Activated T-helper 2 cell treated with anti-CD3 and anti-CD28 coated beads, Interferon-gamma antibody, Interleukin-2, Interleukin-4, amounts not matched to agents 10 μg/mL and 5 μg/mL and 100 μg/mL, durations not matched to agents 14 hours and 24 hours and 36 hours (primary cell): ENCODE measurements at regions not wholly inside any gene's neighbourhood (a gene's known extent, or its start where the extent isn't known, plus 50 kb on each side); places are given as distances from the start of the nearest gene placed in this dataset.
"Not testable (repeated sequence)": the region's sequence is repeated elsewhere in the genome, so short reads cannot be mapped to it uniquely, and the experiment has no call there.

Source experiments
- DNase-seq: peaks from one replicate; pipeline ENCODE4 v3.0.0; 2021; ENCODE audit warnings: low spot score
- H3K27ac Mint-ChIP-seq: one replicate; pipeline ENCODE4 v1.8.0; 2021; ENCODE audit warnings: mixed read lengths
- H3K27me3 Mint-ChIP-seq: one replicate; pipeline ENCODE4 v1.8.0; 2021; ENCODE audit warnings: low read depth, mixed read lengths
- H3K36me3 Mint-ChIP-seq: one replicate; pipeline ENCODE4 v1.8.0; 2021; ENCODE audit warnings: low read depth, mixed read lengths
- H3K4me1 Mint-ChIP-seq: one replicate; pipeline ENCODE4 v1.8.0; 2021; ENCODE audit warnings: low read depth, mixed read lengths
- H3K4me3 Mint-ChIP-seq: one replicate; pipeline ENCODE4 v1.8.0; 2021; ENCODE audit warnings: low read depth, mild to moderate bottlenecking, moderate library complexity, mixed read lengths
- H3K9me3 Mint-ChIP-seq: one replicate; pipeline ENCODE4 v1.8.0; 2021; ENCODE audit warnings: mixed read lengths
- intact Hi-C: fragments of 100-400 bp; cut with micrococcal nuclease; formaldehyde crosslinking; loops from one replicate; pipeline ENCODE4 v1.15.1; 2023

DNA sequence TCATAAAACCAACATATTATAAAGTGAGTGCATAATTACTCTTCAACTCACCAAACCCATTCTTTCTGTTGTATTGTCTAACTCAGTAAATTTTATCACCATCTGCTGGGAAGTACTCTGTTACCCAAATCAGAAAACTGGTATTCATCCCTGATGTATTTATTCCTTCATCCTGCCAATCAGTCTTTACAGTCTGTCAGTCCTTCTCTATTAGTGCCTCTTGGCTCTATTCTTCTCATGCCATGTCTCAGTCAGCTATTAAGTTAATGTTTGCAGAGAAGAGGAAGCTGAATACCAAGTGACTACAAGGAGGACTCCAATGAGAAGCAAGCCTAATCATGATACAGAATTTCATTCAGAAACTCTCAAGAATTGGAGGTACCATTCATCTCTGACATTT is 631.2 kb downstream of the CPS1 start:
- H3K4me3 Mint-ChIP-seq = no peak overlapping the region
- intact Hi-C loops = no loop called here

DNA sequence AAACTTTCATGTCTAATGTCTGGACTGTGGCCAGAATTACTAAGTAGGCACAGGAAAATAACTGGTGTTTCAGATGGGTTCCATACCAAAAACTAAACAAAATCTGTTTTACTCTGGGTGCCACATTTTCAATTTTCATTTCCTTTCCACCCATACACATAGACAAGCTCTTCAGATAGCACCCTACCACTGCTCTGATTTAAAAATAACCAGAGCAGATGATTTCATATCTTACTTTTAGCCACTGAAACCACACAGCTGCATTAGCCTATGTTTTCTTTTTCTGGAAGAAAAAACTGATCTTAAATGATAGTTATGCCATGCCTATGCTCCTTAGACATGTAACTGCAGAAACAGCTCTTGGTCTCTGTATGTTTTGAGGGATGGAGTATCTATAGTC is 647.6 kb downstream of the CPS1 start:
- Mint-ChIP-seq H3K36me3 (no peaks in the 10 kb centered on the region), H3K9me3 (no peaks in the 10 kb centered on the region), H3K27ac (no peak overlapping the region), H3K4me1 (no peaks in the 10 kb centered on the region), H3K4me3 (no peak overlapping the region), H3K27me3 (no peaks in the 10 kb centered on the region)
- intact Hi-C loops = no loop called here
- no peak for DNase-seq

More for the DNA sequence above, 631.2 kb downstream of the CPS1 start:
- Mint-ChIP-seq H3K27ac (no peak overlapping the region), H3K27me3 (no peaks in the 10 kb centered on the region), H3K9me3 (no peaks in the 10 kb centered on the region), H3K4me1 (no peaks in the 10 kb centered on the region), H3K36me3 (no peaks in the 10 kb centered on the region)
- DNase-seq = no peak

DNA sequence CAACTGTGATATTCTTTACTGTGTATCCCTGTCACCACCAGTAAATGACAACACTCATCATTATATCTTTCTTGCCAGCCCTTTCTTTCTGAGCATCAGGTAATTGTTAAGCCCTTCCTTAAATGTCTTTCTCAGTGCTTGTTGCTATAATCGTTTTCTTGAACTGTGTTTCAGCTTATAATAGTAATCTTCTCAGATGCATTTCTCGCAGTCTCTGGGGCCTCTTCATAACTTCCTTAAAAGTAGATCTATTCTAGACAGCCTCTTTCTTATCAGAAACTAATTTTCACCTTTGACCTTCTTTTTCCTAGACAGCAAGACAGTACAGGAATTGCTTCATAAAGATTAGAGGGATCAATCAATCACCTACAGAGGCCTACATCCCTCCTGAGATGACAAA is 648.1 kb downstream of the CPS1 start:
- no peak for DNase-seq
- Mint-ChIP-seq H3K27ac (no peak overlapping the region), H3K27me3 (no peaks in the 10 kb centered on the region), H3K4me3 (no peak overlapping the region), H3K36me3 (no peaks in the 10 kb centered on the region), H3K9me3 (no peaks in the 10 kb centered on the region), H3K4me1 (no peaks in the 10 kb centered on the region)
- intact Hi-C loops = no loop called here

DNA sequence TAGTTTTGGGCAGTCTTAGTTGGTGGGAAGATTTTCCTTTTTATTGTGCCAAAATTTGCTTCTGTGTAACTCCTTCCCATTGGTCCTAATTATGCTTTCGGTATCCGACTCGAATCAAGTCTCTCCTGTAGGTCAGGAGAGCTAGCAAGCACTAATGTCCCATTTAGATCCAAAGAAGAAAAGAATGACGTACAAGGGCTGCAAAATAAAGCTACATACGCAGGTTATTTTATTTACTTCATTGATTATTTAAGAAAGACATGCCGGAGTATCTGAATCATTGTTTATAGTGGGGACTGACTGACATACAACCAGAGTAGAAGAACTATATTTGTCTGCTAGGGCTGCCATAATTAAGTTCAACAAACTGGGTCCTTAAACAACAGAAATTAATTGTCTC is 648.5 kb downstream of the CPS1 start:
- no peak for DNase-seq
- Mint-ChIP-seq H3K4me3 (no peak overlapping the region), H3K36me3 (no peaks in the 10 kb centered on the region), H3K27me3 (no peaks in the 10 kb centered on the region), H3K27ac (no peak overlapping the region), H3K9me3 (no peaks in the 10 kb centered on the region), H3K4me1 (no peaks in the 10 kb centered on the region)
- intact Hi-C loops = no loop called here

DNA sequence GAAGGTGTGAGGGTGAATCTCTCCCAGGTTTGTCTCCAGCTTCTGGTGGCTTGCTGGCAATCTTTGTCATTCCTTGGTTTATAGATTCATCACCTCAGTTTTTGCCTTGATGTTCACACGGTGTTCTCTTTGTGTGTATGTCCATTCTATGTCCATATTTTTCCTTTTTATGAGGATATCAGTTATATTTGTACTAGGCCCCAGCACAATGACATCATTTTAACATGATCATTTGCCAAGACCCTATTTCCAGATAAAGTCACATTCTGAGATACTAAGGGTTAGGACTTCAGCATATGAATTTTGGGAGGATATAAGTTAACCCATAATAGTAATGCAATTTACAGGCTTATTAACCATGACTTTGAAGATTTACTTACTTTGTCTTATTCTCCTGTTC is 649.0 kb downstream of the CPS1 start:
- intact Hi-C loops = no loop called here
- Mint-ChIP-seq H3K9me3 (no peaks in the 10 kb centered on the region), H3K27ac (no peak overlapping the region), H3K4me1 (no peaks in the 10 kb centered on the region), H3K36me3 (no peaks in the 10 kb centered on the region), H3K4me3 (no peak overlapping the region), H3K27me3 (no peaks in the 10 kb centered on the region)
- no peak for DNase-seq

DNA sequence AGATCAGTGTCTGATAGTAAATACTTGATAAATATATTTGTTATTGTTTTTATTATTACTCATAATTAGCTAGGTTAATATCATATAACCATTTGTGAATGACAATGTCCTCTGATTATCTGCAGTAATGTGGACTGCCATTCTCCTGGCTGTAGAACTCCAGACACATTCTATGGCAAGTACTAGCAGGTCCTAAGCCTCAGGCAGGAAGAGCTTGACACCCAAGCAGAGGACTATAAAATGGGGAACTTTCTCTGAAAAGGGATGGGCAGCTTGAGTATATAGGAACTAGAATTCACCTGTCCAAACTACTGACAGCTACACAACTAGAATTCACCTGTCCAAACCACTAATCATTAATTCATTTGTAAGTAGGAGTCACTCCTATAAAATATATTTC is 649.4 kb downstream of the CPS1 start:
- intact Hi-C loops = no loop called here
- DNase-seq = no peak
- Mint-ChIP-seq H3K27me3 (no peaks in the 10 kb centered on the region), H3K27ac (no peak overlapping the region), H3K36me3 (no peaks in the 10 kb centered on the region), H3K4me3 (no peak overlapping the region), H3K9me3 (no peaks in the 10 kb centered on the region), H3K4me1 (no peaks in the 10 kb centered on the region)

DNA sequence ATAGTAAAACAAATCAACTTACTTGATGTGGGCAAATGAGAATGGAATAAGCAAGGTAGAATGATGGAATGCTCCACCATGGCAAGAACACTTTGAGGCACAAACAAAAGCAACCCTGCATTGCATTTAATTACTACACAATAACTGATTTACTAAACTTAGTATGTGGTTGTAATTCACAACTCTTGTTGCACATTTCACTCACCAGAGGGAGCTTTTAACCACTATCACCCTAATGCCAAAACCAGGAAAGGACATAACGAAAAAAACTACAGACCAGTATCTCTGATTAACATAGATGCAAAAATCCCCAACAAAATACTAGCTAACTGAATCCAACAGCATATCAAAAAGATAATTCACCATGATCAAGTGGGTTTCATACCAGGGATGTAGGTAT is 659.8 kb downstream of the CPS1 start:
- no peak overlapping the region for H3K4me3 Mint-ChIP-seq
- H3K27ac Mint-ChIP-seq = no peak overlapping the region
- peaks cover 23% of the 10 kb centered on the region for H3K9me3 Mint-ChIP-seq
- intact Hi-C loops = no loop called here
- no peak for DNase-seq
- H3K27me3 Mint-ChIP-seq = no peaks in the 10 kb centered on the region
- no peaks in the 10 kb centered on the region for H3K36me3 Mint-ChIP-seq
- H3K4me1 Mint-ChIP-seq = no peaks in the 10 kb centered on the region

DNA sequence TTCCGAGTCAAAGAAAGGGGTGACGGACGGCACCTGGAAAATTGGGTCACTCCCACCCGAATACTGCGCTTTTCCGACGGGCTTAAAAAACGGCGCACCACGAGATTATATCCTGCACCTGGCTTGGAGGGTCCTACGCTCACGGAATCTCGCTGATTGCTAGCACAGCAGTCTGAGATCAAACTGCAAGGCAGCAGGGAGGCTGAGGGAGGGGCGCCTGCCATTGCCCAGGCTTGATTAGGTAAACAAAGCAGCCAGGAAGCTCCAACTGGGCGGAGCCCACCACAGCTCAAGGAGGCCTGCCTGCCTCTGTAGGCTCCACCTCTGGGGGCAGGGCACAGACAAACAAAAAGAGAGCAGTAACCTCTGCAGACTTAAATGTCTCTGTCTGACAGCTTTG is 663.1 kb downstream of the CPS1 start:
- H3K36me3 Mint-ChIP-seq, intact Hi-C loops, DNase-seq, H3K4me1 Mint-ChIP-seq, H3K27ac Mint-ChIP-seq, H3K27me3 Mint-ChIP-seq, H3K4me3 Mint-ChIP-seq: not testable (repeated sequence)
- H3K9me3 Mint-ChIP-seq = peaks cover 23% of the 10 kb centered on the region

DNA sequence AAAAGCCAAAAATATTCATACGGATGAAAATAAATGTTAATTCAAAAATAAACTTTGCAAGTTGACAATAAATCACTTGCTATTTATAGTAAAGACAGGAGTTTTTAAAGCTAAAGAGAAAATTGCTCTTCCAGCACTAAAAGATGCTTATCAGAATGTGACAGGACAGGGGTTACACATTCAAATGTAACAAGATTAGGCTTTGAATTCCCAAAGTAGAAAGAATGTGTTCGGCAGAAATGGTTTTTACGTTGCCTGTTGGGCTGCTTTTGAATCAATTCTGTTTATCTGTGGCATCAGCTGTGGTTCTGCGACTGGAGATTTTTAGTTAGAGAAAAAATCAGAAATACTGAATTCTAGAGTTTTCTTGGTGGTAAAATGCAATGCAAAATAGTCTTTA is 669.4 kb downstream of the CPS1 start:
- H3K27ac Mint-ChIP-seq = no peak overlapping the region
- no peak for DNase-seq
- intact Hi-C loops = no loop called here
- H3K27me3 Mint-ChIP-seq = no peaks in the 10 kb centered on the region
- no peaks in the 10 kb centered on the region for H3K36me3 Mint-ChIP-seq
- H3K9me3 Mint-ChIP-seq = peaks cover 1% of the 10 kb centered on the region
- H3K4me1 Mint-ChIP-seq = no peaks in the 10 kb centered on the region
- H3K4me3 Mint-ChIP-seq = no peak overlapping the region

DNA sequence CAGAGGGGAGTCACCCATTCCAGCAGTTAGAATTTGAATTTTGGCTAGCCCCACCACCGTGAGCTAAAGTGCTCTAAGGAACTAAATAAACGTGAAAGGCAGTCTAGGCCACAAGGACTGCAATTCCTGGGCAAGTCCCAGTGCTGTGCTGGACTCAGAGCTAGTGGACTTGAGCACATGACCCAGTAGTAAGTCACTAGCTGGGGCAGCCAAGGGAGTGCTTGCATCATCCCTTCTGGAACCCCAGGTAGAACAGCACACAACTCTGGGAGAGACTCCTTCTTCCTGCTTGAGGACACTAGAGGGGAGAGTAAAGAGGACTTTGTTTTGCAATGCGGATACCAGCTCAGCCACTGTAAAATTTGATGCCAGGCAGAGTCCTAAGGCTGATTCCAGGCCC is 672.2 kb downstream of the CPS1 start:
- intact Hi-C loops = no loop called here
- no peaks in the 10 kb centered on the region for H3K4me1 Mint-ChIP-seq
- H3K9me3 Mint-ChIP-seq = peaks cover 3% of the 10 kb centered on the region
- no peak overlapping the region for H3K27ac Mint-ChIP-seq
- no peak overlapping the region for H3K4me3 Mint-ChIP-seq
- H3K36me3 Mint-ChIP-seq = no peaks in the 10 kb centered on the region
- no peaks in the 10 kb centered on the region for H3K27me3 Mint-ChIP-seq
- DNase-seq = no peak

DNA sequence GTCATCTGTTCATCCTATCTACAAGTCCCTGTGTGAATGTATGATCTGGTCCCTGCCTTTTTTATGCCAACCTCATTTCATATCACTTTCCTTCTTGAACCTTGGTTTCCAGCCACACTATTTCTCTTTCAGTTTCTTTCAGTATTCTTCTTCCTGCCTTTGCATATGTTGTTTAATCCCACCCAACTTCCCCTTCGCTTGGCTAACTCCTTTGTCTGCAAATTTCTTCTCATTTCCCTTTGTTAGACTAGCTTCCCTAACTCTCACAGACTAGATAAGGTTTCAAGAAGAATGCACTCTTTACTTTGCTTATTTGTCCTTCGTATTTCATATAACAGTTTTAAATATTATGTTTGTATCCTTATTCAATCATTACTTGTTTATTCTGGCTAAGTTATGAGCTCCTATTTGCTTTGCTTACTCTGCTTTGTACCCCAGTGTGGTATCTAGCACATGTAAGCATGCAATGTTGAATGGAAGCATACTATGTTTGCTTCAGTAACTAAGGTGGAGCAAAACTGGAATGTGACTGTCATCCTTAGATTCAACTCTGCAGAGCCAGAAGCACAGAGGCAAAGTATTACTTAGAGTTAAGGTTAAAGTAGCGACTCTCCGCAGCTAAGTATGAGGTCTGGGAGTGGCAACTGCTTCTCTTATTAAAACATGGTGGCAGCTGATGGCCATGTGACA is 681.3 kb downstream of the CPS1 start:
- no peak for DNase-seq
- Mint-ChIP-seq H3K27ac (no peak overlapping the region), H3K9me3 (no peaks in the 10 kb centered on the region), H3K36me3 (no peaks in the 10 kb centered on the region), H3K4me1 (no peaks in the 10 kb centered on the region), H3K27me3 (no peaks in the 10 kb centered on the region), H3K4me3 (no peak overlapping the region)
- intact Hi-C loops = no loop called here

DNA sequence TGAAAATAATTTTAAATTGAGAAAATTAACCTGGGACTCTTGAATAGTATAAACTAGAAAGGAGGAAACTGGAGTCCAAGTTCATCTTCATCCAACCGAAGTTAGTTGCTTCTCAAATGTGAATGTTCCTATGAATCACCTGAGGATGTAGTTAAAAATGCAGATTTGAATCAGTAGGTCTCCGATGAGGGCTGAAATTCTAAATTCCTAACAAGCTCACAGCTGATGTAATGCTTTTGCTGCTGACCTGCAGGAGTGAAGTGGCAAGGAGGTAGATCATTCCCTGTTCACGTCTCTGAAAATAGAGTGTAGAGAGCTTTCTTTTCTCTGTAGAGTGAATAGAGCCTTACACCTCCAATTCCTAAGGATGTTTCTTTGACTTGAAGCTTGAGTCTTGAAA is 685.5 kb downstream of the CPS1 start:
- Mint-ChIP-seq H3K9me3 (no peaks in the 10 kb centered on the region), H3K27ac (no peak overlapping the region), H3K36me3 (no peaks in the 10 kb centered on the region), H3K4me3 (no peak overlapping the region), H3K27me3 (no peaks in the 10 kb centered on the region), H3K4me1 (no peaks in the 10 kb centered on the region)
- DNase-seq = no peak
- intact Hi-C loops = no loop called here

DNA sequence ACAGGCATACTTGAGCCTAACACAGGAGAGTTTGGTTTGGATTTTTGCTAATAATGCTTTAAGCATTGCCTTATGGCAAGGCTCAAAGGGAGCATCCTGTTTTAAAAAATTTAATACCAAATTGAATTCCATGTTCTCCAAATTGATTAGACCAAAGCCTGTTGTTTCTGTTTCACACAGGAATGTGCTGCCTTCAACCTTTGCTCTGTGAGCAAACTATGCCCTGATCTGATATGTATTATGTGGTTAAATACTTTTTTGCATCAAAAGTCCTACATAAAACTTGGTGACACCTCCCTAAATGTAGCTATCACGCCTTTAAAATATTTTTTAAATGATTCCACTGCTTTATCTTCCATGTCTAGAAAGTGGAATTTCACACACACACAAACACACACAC is 691.4 kb downstream of the CPS1 start:
- Mint-ChIP-seq H3K4me3 (no peak overlapping the region), H3K9me3 (no peaks in the 10 kb centered on the region), H3K4me1 (no peaks in the 10 kb centered on the region), H3K36me3 (no peaks in the 10 kb centered on the region), H3K27me3 (no peaks in the 10 kb centered on the region), H3K27ac (no peak overlapping the region)
- intact Hi-C loops = no loop called here
- no peak for DNase-seq

DNA sequence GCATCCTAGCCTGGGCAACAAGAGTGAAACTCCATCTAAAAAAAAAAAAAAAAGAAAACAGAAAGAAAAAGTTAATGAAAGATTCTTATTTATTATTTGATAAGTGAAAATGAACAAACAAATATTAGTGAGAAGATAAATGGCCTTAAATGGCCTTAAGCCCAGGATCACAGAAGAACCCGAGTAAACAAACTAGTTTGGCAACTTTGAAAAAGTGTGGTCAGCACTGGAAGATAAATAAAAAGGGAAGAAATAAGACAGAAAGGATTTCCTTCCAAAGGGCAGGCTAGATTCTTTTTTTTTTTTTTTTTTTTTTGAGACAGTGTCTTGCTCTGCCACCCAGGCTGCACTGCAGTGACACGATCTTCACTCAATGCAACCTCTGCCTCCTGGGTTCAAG is 692.4 kb downstream of the CPS1 start:
- Mint-ChIP-seq H3K27ac (no peak overlapping the region), H3K4me1 (no peaks in the 10 kb centered on the region), H3K4me3 (no peak overlapping the region), H3K27me3 (no peaks in the 10 kb centered on the region), H3K9me3 (no peaks in the 10 kb centered on the region), H3K36me3 (no peaks in the 10 kb centered on the region)
- no peak for DNase-seq
- intact Hi-C loops = no loop called here
